Stimulated activated CD4-positive, alpha-beta T cell treated with anti-CD3 and anti-CD28 coated beads, Interleukin-4, amount 100 ng/mL, for 48 hours (primary cell): ENCODE measurements at regions not wholly inside any gene's neighbourhood (a gene's known extent, or its start where the extent isn't known, plus 50 kb on each side); places are given as distances from the start of the nearest gene placed in this dataset.

Experiments used
- DNase-seq, 2 donors: peaks; one replicate each; pipeline ENCODE4 v3.0.0-alpha.2; 2020; ENCODE audit warnings: low read depth in 2 of 2

DNA sequence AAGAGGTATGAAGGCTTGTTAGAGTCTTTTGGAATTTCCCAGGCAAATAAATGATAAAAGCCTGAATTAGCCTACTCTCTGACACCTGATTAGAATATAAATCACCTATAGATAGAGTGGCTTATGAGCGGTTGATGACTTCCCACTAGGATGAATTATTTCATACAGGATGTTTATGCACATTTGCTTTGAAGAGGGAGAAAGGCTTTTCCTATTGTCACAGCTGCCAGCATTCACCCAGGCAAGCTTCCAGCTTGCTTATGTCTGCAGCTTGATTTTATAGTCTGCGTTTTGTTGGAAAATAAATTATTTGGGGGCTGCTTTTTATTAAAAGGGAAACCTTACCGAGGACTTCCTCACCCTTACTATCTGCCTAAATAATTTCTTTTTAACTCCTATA lies 51.3 kb upstream of the EIF2S2 start:
- no peak for DNase-seq

DNA sequence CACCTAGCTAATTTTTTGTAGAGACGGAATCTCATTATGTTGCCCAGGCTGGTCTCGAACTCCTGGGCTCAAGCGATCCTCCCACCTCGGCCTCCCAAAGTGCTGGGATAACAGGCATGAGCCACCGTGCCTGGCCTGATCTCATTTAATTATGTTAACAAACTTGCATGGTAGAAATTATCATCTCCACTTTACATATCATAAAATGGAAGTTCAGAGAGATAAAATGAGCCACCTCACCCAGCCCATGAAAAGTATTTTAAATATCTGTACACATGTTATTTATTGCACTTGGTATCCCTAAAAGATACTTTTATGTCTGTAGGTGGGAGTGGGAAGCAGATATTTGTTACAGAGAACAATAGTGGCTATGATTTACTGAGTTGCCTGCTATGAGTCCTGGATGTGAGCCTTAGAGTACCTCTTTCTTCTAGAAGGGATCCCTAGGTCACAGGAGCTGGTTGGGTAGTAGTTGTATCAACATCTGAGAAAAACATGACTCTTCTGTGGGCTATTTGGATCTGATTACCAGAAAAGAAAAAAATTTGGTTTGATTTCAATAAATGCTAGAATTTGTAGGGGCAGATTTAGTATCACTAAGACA lies 52.4 kb upstream of the EIF2S2 start:
- no peak for DNase-seq

DNA sequence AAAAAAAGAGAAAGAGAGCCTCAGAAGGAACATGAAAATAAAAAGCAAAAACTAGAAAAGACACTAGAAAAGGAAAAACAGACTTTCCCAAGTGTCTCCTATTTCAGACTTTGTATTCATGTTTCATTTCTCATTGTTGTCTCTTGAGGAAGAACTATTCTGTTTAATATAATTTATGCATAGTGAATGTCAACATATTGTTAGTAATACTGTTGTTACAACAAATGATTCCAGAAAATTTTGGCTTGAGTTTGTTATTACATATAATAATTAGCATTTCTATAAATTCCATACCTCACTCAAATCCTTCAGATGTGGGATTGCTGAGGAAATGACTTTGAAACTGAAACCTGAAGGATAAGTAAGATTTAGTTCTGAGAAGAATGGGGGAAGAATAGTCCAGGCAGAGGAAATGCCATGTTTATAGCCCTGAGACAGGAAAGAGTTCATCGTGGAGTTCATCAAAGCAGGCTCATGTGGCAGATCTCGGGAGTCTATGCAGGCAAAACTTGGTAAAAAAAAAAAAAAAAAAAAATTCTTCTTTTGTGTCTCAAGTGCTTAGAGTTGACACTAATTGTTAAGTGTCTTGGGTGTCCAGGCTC lies 53.1 kb upstream of the EIF2S2 start:
- DNase-seq, result no peak

DNA sequence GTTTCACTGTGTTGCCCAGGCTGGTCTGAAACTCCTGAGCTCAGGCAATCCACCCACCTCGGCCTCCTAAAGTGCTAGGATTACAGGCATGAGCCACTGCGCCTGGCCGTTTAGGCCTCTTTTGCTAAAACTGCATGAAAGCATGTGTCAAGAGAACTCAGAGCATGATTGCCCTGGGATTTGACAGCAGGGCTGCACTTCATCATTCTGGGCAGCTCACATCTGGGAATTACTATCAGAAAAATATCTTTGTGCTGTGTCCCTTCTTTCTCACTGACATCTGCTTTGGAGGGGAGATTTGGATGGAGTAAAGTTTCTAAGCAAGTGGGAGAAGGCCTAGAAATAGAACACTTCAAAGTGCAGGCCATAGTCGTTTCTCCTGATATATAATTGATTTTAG lies 59.6 kb upstream of the EIF2S2 start:
- no peak for DNase-seq

DNA sequence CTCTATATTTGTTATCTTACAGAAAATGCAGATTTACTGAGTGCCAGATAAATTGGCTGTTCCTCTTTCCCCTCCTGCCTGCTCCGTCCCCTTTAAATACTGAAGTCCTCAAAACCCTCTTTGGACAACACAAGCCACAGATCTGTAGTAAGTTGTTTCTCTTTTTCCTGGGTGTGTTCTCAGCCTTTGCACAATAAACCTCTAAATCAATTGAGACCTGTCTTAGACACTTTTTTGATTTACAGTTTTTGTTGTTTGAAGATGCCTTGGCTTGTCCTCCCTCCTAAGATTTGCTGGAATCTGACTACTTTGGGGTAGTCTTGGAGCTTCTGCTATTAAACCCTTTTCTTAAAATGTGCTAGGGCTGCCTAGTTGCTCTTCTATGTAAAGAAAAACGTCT lies 60.9 kb upstream of the EIF2S2 start:
- DNase-seq, result no peak

DNA sequence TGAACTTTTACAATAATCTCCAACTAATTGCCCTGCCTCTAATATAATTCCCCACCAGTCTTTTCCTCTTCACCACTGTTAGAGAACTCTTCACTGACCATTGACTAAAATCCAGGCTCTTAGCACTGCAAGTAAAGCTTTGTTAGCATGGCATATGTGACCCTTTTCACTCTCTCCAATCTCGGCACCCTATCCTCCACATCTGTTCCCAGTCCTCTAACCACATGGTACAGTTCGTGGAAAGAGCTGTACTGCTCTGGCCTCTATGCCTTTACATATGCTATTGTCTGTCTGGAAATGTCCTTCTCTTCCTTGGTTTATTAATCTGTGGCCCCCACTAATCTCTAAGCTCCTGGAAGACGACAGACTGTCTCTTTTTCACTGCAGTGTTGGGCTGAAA lies 63.0 kb upstream of the EIF2S2 start:
- no peak for DNase-seq

DNA sequence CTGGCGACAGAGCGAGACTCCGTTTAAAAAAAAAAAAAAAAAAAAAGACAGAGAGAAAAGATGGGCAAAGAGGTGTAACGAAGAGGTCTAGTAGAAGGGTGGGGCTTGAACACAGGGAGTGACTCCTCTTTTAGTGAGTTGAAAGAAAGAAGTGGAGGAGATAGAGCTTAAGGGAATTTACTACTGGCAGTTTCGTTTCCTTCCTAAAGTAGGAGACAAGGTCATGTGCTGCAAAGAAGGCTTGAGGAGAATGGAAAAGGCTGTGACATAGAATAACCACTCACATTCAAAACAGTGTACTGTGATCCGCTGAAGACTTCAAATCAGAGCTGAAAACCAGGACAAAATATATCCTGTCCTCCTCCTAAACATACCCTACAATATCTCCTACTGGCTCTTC lies 63.8 kb upstream of the EIF2S2 start:
- DNase-seq, result no peak

DNA sequence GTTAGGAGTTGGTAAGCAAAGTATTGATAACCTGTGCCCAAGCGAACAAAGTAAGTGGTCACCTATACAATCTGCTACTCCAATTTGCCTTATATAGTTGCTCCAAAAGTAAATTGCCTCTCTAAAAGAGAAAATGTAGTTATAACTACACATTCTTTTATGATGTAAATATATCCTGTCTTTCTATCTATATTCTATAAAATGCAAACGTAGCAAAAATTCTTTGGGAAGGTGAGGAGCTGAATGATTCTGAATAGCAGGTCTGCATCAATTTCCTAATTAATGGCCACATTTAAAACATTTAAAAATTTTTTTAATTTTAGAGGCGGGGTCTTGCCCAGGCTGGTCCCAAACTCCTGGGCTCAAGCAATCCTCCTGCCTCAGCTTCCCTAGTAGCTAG lies 64.2 kb upstream of the ASIP start:
- no peak for DNase-seq

DNA sequence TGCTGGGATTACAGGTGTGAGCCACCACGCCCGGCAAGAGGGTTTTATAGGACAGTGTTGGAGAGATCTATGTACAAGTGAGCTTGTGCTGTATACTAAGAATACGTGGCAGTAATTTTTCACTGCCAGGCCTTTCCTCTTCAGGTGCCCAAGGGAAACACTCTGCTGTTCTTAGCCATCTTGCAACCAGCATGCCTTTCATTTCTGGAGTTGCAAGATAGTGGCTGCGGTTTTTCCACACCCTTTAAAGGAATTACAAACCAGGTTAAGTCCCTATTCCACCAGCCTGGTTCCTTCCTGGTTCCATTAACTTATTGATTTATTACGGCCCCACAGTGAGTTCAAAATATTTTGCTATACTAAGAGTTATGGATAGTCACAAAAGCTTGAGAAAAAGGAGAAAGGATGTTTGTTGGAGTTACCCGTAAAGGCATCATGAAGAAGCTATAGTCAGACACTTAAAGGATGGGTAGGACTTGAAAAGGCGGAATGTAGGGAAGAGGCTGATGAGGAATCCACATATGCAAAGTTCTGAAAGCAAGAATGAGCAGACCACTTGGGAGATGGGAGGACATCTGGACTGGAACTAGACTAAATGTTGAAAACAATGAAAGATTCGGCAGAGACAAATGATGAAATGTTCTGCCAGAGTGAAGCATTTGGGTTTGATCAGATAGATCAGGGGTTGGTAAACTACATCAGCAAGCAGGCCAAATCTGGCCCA lies 61.4 kb upstream of the ASIP start:
- no peak for DNase-seq

DNA sequence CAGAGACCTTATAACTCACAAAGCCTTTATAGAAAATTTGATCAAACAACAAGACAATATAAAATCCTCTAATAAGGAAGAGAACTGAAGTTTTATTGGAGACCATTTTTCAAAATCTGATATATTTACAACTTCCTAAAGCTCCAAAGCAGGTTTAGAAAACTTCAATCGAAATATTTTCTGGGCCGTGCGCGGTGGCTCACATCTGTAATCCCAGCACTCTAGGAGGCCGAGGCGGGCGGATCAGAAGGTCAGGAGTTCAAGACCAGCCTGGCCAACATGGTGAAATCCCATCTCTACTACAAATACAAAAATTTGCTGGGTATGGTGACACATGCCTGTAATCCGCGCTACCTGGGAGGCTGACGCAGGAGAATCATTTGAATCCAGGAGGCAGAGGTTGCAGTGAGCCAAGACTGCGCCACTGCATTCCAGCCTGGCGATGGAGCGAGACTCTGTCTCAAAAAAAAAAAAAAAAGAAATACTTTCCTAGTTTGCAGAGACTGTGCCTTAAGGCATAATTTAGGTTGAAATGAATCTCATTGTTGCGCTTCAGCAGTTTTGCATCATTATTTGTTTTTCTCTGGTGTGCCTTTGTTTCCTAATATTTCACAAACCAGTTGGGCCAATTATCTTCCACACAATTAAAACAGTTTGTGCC lies 60.6 kb upstream of the ASIP start:
- DNase-seq, result no peak

DNA sequence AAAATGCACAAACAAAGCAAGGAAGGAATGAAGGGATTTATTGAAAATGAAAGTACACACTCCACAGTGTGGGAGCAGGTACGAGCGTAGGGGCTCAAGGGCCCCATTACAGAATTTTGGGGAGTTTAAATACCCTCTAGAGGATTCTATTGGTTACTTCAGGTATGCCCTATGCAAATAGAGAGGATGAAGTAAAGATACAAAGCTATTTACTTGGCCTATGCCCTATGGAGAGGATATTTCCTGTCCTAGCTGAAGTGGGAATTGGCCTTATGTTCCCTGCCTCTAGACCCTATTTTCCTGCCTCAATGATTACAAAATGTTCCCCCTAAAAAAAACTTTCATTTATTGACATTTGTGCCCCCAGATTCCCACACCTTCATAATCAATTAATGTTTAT lies 59.7 kb upstream of the ASIP start:
- no peak for DNase-seq

DNA sequence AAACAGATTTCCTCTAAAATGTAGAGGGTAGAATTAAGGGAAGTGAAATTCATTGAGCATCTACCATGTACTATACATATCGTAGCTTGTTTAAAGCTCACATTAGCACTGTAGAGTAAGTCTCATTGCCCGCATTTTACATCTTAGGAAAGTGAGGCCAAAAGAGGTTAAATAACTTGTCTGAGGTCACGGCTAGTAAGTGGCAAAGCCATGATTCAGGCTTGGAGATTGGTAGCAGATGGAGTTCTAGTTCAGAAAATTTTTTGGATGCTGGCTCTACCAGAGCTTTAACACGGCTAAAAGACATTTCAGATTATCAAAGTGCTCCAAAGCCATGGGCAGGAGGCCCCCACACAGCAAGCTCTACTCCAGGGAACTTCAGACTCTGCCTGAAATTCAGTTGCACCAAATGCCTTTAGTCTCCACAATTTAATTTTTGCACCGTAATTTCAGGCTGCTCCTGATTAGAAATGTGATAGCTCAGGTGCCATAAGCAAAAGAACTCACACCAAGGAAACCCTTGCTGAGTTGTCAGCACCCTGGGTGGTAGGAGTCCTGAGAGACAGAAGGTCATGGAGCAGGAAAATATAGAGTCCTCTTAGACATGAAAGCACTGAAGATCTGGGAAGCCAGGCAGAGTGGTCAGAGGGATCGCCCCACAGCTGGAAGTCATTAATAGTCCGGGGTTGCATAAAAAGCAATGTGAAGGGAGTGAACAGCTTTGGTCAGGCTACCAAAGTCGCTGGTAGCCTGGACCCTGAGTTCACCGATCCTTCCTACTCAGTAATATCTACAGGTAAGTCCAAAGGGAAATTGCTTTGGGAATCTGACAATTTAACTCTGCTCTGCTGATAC lies 55.2 kb upstream of the ASIP start:
- no peak for DNase-seq

DNA sequence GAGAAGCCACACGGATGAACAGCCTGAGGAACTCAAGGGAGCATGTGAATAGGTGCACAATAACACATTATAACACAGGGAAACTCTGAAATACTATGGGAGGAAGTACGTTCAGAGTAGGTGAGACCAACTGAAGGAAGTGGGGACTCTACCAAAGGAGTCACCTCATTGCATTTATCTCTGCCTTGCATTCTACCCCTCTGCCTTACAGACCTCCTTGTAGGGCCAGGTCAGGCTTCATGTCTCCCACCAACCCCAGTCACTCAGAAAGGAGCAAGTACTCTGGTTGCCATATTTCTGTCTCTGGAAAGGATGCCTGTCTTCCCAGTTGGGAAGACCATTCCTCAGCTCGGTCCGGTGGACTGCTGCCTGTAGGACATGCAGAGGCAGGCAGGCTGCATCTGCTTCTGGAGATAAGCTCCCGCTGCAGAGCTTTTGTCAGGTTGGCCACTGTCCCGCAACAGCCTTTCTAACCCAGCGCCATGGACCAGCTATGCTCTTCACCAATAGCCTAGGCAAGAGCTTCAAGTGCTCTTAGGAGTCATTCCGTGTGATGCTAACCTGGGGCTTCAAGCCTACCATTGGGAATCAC lies 51.6 kb upstream of the ASIP start:
- DNase-seq, result no peak

DNA sequence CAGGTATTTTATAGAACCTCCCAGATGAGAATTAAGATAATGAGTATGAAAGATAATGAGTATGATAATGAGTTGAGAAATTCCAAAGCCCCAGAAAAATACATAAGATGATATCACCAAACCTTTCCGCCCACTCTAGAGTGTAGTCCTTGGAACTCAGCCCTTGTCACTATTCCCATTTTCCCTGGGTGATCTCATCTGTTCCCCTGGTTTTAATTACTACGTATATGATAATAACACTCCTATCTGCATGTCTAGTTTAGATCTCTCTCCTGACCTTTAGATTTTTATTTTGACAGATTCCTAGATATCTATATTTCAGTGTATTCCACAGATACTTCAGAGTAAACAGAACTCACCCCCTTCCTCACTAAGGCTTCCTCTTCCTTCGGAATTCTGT lies 51.0 kb upstream of the ASIP start:
- no peak for DNase-seq

DNA sequence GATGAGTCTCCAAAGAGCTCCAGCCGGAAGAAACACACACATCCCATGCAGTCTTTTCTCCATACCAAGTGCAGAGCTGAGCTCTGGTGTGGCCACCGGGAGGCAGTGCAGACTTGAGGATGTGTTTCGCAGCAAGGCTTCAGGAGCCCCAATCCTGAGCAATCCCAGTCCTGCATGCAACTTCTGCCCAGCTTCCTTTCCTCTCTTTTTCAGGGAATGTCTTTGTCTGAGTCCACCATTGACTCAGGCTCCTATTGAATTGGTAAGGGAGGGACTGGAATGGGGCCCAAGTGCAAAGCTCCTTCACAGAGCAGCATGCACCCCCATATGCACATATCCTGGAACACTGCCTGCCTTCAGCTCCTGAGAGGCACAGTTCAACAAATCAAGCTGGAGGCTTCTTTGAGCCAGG lies 50.5 kb upstream of the ASIP start:
- peak; percentile 23 to 35 for DNase-seq
